H1 (cell line): ENCODE measurements at regions not wholly inside any gene's neighbourhood (a gene's known extent, or its start where the extent isn't known, plus 50 kb on each side); places are given as distances from the start of the nearest gene placed in this dataset.
A peak's percentile ranks its signal among the peaks of the same experiment; 100 is the strongest.

Source experiments
- CTCF ChIA-PET: fragments of 300-600 bp; sonication (Branson Sonifier 250); formaldehyde crosslinking; loops from one replicate; lab custom pipeline; 2021; ENCODE audit not compliant: partially characterized antibody; lab: Charles Lee
- POLR2A ChIA-PET: fragments of 300-600 bp; sonication (Branson Sonifier 250); formaldehyde crosslinking; loops from one replicate; lab custom pipeline; 2021; ENCODE audit warnings: inconsistent platforms; ENCODE audit not compliant: partially characterized antibody; lab: Charles Lee
- DNase-seq, 2 experiments: peaks; one replicate each; pipeline versions ENCODE4 v3.0.0 to v3.0.0-alpha.2; 2010 to 2022; ENCODE audit warnings: low spot score in 2 of 2, low read depth in 1 of 2, mixed read lengths in 1 of 2
- FAIRE-seq: peaks from 2 replicates; lab custom pipeline; 2011; peaks lifted over from hg19 to GRCh38; lab: Jason Lieb, UNC
- H2AFZ ChIP-seq: 2 replicates; pipeline ENCODE4 v1.8.1; 2012; ENCODE audit warnings: low read length, inconsistent platforms
- H2AK5ac ChIP-seq: 2 replicates; pipeline ENCODE4 v1.6.1; 2013; ENCODE audit warnings: low read depth, low read length
- H2BK120ac ChIP-seq: replicated peaks from 2 replicates; pipeline ENCODE3; 2013; ENCODE audit warnings: low read depth, low read length, inconsistent platforms
- H2BK12ac ChIP-seq: 2 replicates; pipeline ENCODE4 v1.6.1; 2013; ENCODE audit warnings: low read depth, low read length
- H2BK15ac ChIP-seq: 2 replicates; pipeline ENCODE4 v1.6.1; 2013; ENCODE audit warnings: low read length
- H2BK20ac ChIP-seq: 2 replicates; pipeline ENCODE4 v1.6.1; 2013; ENCODE audit warnings: low read length
- H2BK5ac ChIP-seq: 2 replicates; pipeline ENCODE4 v1.6.1; 2013; ENCODE audit warnings: low read depth, low read length
- H3K14ac ChIP-seq: 2 replicates; pipeline ENCODE4 v1.6.1; 2013; ENCODE audit warnings: inconsistent platforms; ENCODE audit not compliant: insufficient read length
- H3K18ac ChIP-seq: 2 replicates; pipeline ENCODE4 v1.6.1; 2013; ENCODE audit warnings: low read length; ENCODE audit errors: extremely low read depth
- H3K23ac ChIP-seq: 2 replicates; pipeline ENCODE4 v1.6.1; 2013; ENCODE audit warnings: inconsistent platforms; ENCODE audit not compliant: insufficient read length
- H3K23me2 ChIP-seq: 2 replicates; pipeline ENCODE4 v1.6.1; 2013; ENCODE audit warnings: low read depth, low read length
- H3K27ac ChIP-seq: 2 replicates; pipeline ENCODE4 v1.6.1; 2011; ENCODE audit warnings: low read depth, low read length, inconsistent platforms
- H3K27me3 ChIP-seq, 4 experiments: replicated peaks in 1 of 4; 1 replicate in 1 of 4; 2 replicates in 3 of 4; pipeline versions ENCODE4 v1.6.1 to v1.8.1; 2011 to 2013; ENCODE audit warnings: low read length in 3 of 4, mild to moderate bottlenecking in 3 of 4, inconsistent platforms in 2 of 4, mixed read lengths in 2 of 4, moderate library complexity in 1 of 4; ENCODE audit not compliant: control insufficient read depth in 3 of 4, insufficient read depth in 3 of 4; ENCODE audit errors: extremely low read depth in 1 of 4
- H3K36me3 ChIP-seq, 4 experiments: 2 replicates each; pipeline versions ENCODE4 v1.6.1 to v1.8.1; 2011 to 2013; ENCODE audit warnings: mild to moderate bottlenecking in 4 of 4, low read length in 3 of 4, moderate library complexity in 2 of 4, control low read depth in 1 of 4, inconsistent platforms in 1 of 4; ENCODE audit not compliant: insufficient read depth in 4 of 4, control insufficient read depth in 2 of 4
- H3K4ac ChIP-seq: replicated peaks from 2 replicates; pipeline ENCODE3; 2013; ENCODE audit warnings: low read length, low read depth, mixed read lengths, inconsistent platforms; ENCODE audit not compliant: insufficient read length
- H3K4me1 ChIP-seq, 4 experiments: replicated peaks in 1 of 4; 1 replicate in 1 of 4; 2 replicates in 3 of 4; pipeline versions ENCODE4 v1.6.1 to v1.8.1; 2011 to 2013; ENCODE audit warnings: low read length in 3 of 4, inconsistent platforms in 2 of 4, mixed read lengths in 1 of 4; ENCODE audit not compliant: insufficient read depth in 4 of 4, control insufficient read depth in 3 of 4
- H3K4me2 ChIP-seq, 2 experiments: 2 replicates each; pipeline versions ENCODE4 v1.6.1 to v1.8.1; 2011 to 2013; ENCODE audit warnings: low read depth in 2 of 2, low read length in 2 of 2, control low read depth in 1 of 2, inconsistent platforms in 1 of 2, mild to moderate bottlenecking in 1 of 2; ENCODE audit not compliant: insufficient read depth in 1 of 2
- H3K4me3 ChIP-seq, 4 experiments: fragments of 200-600, 300-600 bp in 1 of 4; sonication (generic), shearing (Covaris generic), sonication (Bioruptor Twin) in 1 of 4; 2 replicates each; pipeline versions ENCODE4 v1.5.1 to v1.8.1; 2011 to 2016; ENCODE audit warnings: low read length in 4 of 4, low read depth in 3 of 4, control low read depth in 2 of 4, inconsistent platforms in 2 of 4, mild to moderate bottlenecking in 2 of 4, mixed read lengths in 1 of 4, moderate library complexity in 1 of 4; ENCODE audit not compliant: insufficient read depth in 2 of 4; ENCODE audit errors: extremely low read depth in 1 of 4
- H3K56ac ChIP-seq: replicated peaks from 2 replicates; pipeline ENCODE3; 2013; ENCODE audit warnings: low read depth, mild to moderate bottlenecking, mixed read lengths, low read length, inconsistent platforms; ENCODE audit not compliant: insufficient read length
- H3K79me1 ChIP-seq: 2 replicates; pipeline ENCODE4 v1.6.1; 2013; ENCODE audit warnings: low read depth, low read length, control low read depth
- H3K79me2 ChIP-seq, 2 experiments: 2 replicates each; pipeline versions ENCODE4 v1.6.1 to v1.8.1; 2012 to 2013; ENCODE audit warnings: low read length in 2 of 2, mild to moderate bottlenecking in 2 of 2, inconsistent platforms in 1 of 2; ENCODE audit not compliant: insufficient read depth in 2 of 2, control insufficient read depth in 1 of 2
- H3K9ac ChIP-seq, 4 experiments: replicated peaks in 1 of 4; 1 replicate in 1 of 4; 2 replicates in 3 of 4; pipeline versions ENCODE4 v1.6.1 to v1.8.1; 2011 to 2013; ENCODE audit warnings: low read depth in 3 of 4, low read length in 3 of 4, control low read depth in 2 of 4, mild to moderate bottlenecking in 2 of 4, moderate library complexity in 2 of 4, inconsistent platforms in 1 of 4; ENCODE audit errors: extremely low read depth in 1 of 4
- H3K9me3 ChIP-seq, 2 experiments: 2 replicates each; pipeline versions ENCODE4 v1.6.1 to v1.8.1; 2012 to 2013; ENCODE audit warnings: mild to moderate bottlenecking in 2 of 2, moderate library complexity in 2 of 2, control low read depth in 1 of 2, inconsistent platforms in 1 of 2, low read depth in 1 of 2, low read length in 1 of 2, mixed read lengths in 1 of 2; ENCODE audit not compliant: insufficient read depth in 2 of 2
- H4K20me1 ChIP-seq, 2 experiments: replicated peaks in 1 of 2; 2 replicates each; pipeline versions ENCODE3 to v1.8.1; 2011 to 2013; ENCODE audit warnings: inconsistent platforms in 2 of 2, low read length in 2 of 2, mild to moderate bottlenecking in 1 of 2; ENCODE audit not compliant: insufficient read depth in 2 of 2, control insufficient read depth in 1 of 2
- H4K5ac ChIP-seq: 2 replicates; pipeline ENCODE4 v1.6.1; 2013; ENCODE audit warnings: low read length, low read depth, mixed read lengths, inconsistent platforms; ENCODE audit not compliant: insufficient read length
- H4K8ac ChIP-seq: 2 replicates; pipeline ENCODE4 v1.8.0; 2013; ENCODE audit warnings: mild to moderate bottlenecking, moderate library complexity, low read length, inconsistent platforms; ENCODE audit not compliant: insufficient read depth; ENCODE audit errors: extremely low read depth
- H4K91ac ChIP-seq: replicated peaks from 2 replicates; pipeline ENCODE3; 2013; ENCODE audit warnings: low read length, mixed read lengths, inconsistent platforms; ENCODE audit not compliant: insufficient read length
- ATF3 ChIP-seq: IDR thresholded peaks from 2 replicates; pipeline ENCODE4 v1.6.1; 2011; ENCODE audit warnings: low read depth, mild to moderate bottlenecking, low read length; ENCODE audit not compliant: insufficient read depth
- BRCA1 ChIP-seq: IDR thresholded peaks from 2 replicates; pipeline ENCODE4 v1.6.1; 2012; ENCODE audit warnings: low read depth, low read length, improper control_type of control experiment
- CBX8 ChIP-seq: fragments of 300-800, 300-1000 bp; sonication (generic); IDR thresholded peaks from 2 replicates; pipeline ENCODE4 v1.7.1; 2016; ENCODE audit warnings: low read depth, low read length, borderline replicate concordance
- CHD2 ChIP-seq: IDR thresholded peaks from 2 replicates; pipeline ENCODE4 v1.6.1; 2012; ENCODE audit warnings: low read length, improper control_type of control experiment
- EZH2 ChIP-seq: fragments of 200-600 bp; sonication (generic); IDR thresholded peaks from 2 replicates; pipeline ENCODE4 v1.7.1; 2012; ENCODE audit warnings: low read depth, mild to moderate bottlenecking, moderate library complexity, low read length, inconsistent platforms; ENCODE audit not compliant: severe bottlenecking
- FOSL1 ChIP-seq: IDR thresholded peaks from 2 replicates; pipeline ENCODE4 v1.6.1; 2011; ENCODE audit warnings: mild to moderate bottlenecking, low read depth, low read length, moderate library complexity; ENCODE audit not compliant: insufficient read depth
- GTF2F1 ChIP-seq: IDR thresholded peaks from 2 replicates; pipeline ENCODE4 v1.6.1; 2012; ENCODE audit warnings: low read depth, low read length, improper control_type of control experiment, borderline replicate concordance
- JUN ChIP-seq: IDR thresholded peaks from 2 replicates; pipeline ENCODE4 v1.6.1; 2011; ENCODE audit warnings: low read depth, mild to moderate bottlenecking, improper control_type of control experiment, low read length
- RAD21 ChIP-seq, 2 experiments: IDR thresholded peaks in 1 of 2; conservative IDR thresholded peaks in 1 of 2; 2 replicates each; pipeline ENCODE4 v1.6.1; 2011; ENCODE audit warnings: low read depth in 2 of 2, low read length in 2 of 2, improper control_type of control experiment in 1 of 2, inconsistent platforms in 1 of 2, mild to moderate bottlenecking in 1 of 2, moderate library complexity in 1 of 2
- RXRA ChIP-seq: IDR thresholded peaks from 2 replicates; pipeline ENCODE4 v1.6.1; 2011; ENCODE audit warnings: low read depth, mild to moderate bottlenecking, low read length, moderate library complexity; ENCODE audit not compliant: insufficient read depth
- TBP ChIP-seq: IDR thresholded peaks from 2 replicates; pipeline ENCODE4 v1.6.1; 2011; ENCODE audit warnings: low read depth, low read length, improper control_type of control experiment
- USF2 ChIP-seq: IDR thresholded peaks from 2 replicates; pipeline ENCODE4 v1.6.1; 2011; ENCODE audit warnings: low read length, improper control_type of control experiment

- H4K20me1 ChIP-seq: no peaks in the 10 kb centered on the region
- H3K4me2 ChIP-seq: no peak overlapping the region
- H3K14ac ChIP-seq: no peak overlapping the region
- H3K79me2 ChIP-seq: no peaks in the 10 kb centered on the region
- H2BK15ac ChIP-seq: no peak overlapping the region
- H2BK12ac ChIP-seq: no peak overlapping the region
- no peak overlapping the region for H3K4ac ChIP-seq
- H3K4me3 ChIP-seq: no peak overlapping the region
- H3K36me3 ChIP-seq: no peaks in the 10 kb centered on the region
- no peak overlapping the region for H2AK5ac ChIP-seq
- FAIRE-seq (no peak), DNase-seq (peak in 1 of 2 experiments; percentile 3)
- H4K8ac ChIP-seq: no peak overlapping the region
- no peaks in the 10 kb centered on the region for H3K79me1 ChIP-seq
- H2BK20ac ChIP-seq: no peak overlapping the region
- no peak overlapping the region for H2BK120ac ChIP-seq
- no peak overlapping the region for H2AFZ ChIP-seq
- no peaks in the 10 kb centered on the region for H3K23me2 ChIP-seq
- no peak overlapping the region for H4K5ac ChIP-seq
- H3K9me3 ChIP-seq: no peaks in the 10 kb centered on the region
- H3K27ac ChIP-seq: no peak overlapping the region
- ChIA-PET CTCF (interaction anchor here (2.2 kb wide), 1 partner anchor 9 kb away, joined by 5 read pairs; no protein-coding TSS in a partner anchor), POLR2A (no interaction called here)
- no peaks in the 10 kb centered on the region for H3K27me3 ChIP-seq
- H2BK5ac ChIP-seq: no peak overlapping the region
- no peak overlapping the region for H4K91ac ChIP-seq
- H3K18ac ChIP-seq: no peak overlapping the region
- H3K4me1 ChIP-seq: peaks cover 0 to 5% (median 3%) of the 10 kb centered on the region in 4 experiments; a peak in 1 of 7 replicates
- H3K56ac ChIP-seq: no peak overlapping the region
- H3K9ac ChIP-seq: no peak overlapping the region
- H3K23ac ChIP-seq: no peak overlapping the region
- TF ChIP-seq FOSL1 (no peak), GTF2F1 (no peak), ATF3 (no peak), EZH2 (no peak), JUN (no peak), USF2 (no peak), CHD2 (no peak), BRCA1 (no peak), RXRA (no peak), TBP (no peak), CBX8 (no peak), RAD21 (IDR thresholded peaks at IDR 0.05 in 1 of 2, conservative IDR thresholded peaks at IDR 0.05 in 1 of 2; ENCODE audit: low read depth in 2 of 2, low read length in 2 of 2) (no peak)
Observed at GRCh38 chr1:118300808-118301207, 115.8 kb upstream of the SPAG17 start.
